ENCODE measurements at regions not wholly inside any gene's neighbourhood (a gene's known extent, or its start where the extent isn't known, plus 50 kb on each side); places are given as distances from the start of the nearest gene placed in this dataset.

GRCh38 chr4:96009427-96010119, 169.7 kb downstream of the PDHA2 start:
- Histone ChIP-seq H3K36me3 (replicated peaks in 1 of 2; ENCODE audit: control extremely low read depth in 1 of 2, control insufficient read depth in 1 of 2, extremely low read depth in 1 of 2, insufficient read depth in 2 of 2, low read length in 1 of 2) (no peaks in the 10 kb centered on the region), H3K4me3 (ENCODE audit: control extremely low read depth in 1 of 5, extremely low read depth in 1 of 5, insufficient read depth in 1 of 5, low read depth in 2 of 5, low read length in 4 of 5) (no peak overlapping the region), H3K79me2 (ENCODE audit: control insufficient read depth, insufficient read depth, low read length) (no peaks in the 10 kb centered on the region), H4K20me1 (ENCODE audit: control insufficient read depth, insufficient read depth, low read length, poor library complexity, severe bottlenecking) (no peaks in the 10 kb centered on the region), H3K9me3 (ENCODE audit: control extremely low read depth in 1 of 3, control insufficient read depth in 2 of 3, insufficient read depth in 1 of 3, low read length in 2 of 3) (peaks cover 0 to 3% (median 0%) of the 10 kb centered on the region in 3 donors), H3K27ac (ENCODE audit: low read length in 2 of 2) (no peak overlapping the region), H3K9ac (ENCODE audit: low read length) (no peak overlapping the region), H3K4me1 (ENCODE audit: control insufficient read depth in 2 of 2, insufficient read depth in 2 of 2, low read length in 2 of 2) (no peaks in the 10 kb centered on the region), H3K27me3 (replicated peaks in 1 of 4; ENCODE audit: control extremely low read depth in 1 of 4, control insufficient read depth in 3 of 4, insufficient read depth in 4 of 4, low read length in 3 of 4) (no peaks in the 10 kb centered on the region), H3K4me2 (replicated peaks; ENCODE audit: low read depth, low read length, poor library complexity, severe bottlenecking) (no peak overlapping the region), H2AFZ (ENCODE audit: insufficient read depth, low read depth, low read length, poor library complexity, severe bottlenecking) (no peak overlapping the region)
- no peak for TF ChIP-seq CTCF (IDR thresholded peaks at IDR 0.05)
- TF ChIP-seq EZH2 (IDR thresholded peaks at IDR 0.05; ENCODE audit: borderline replicate concordance, insufficient read depth, low read depth, low read length, poor library complexity, severe bottlenecking), result no peak
- Mint-ChIP-seq H3K4me1 (no peaks in the 10 kb centered on the region), H3K4me3 (no peak overlapping the region), H3K9me3 (ENCODE audit: insufficient read depth) (peaks cover 2% of the 10 kb centered on the region), H3K27me3 (no peaks in the 10 kb centered on the region), H3K27ac (no peak overlapping the region)
- ATAC-seq (ENCODE audit: low read depth) (no peak), DNase-seq (no peak)
- CTCF ChIA-PET, result no interaction called here
- intact Hi-C loops (cut with micrococcal nuclease), result no loop called here
- POLR2A ChIA-PET, result no interaction called here
- WGBS (ENCODE audit: insufficient coverage), result 57% methylated on average over 1 of the region's 1 CpG

DNA sequence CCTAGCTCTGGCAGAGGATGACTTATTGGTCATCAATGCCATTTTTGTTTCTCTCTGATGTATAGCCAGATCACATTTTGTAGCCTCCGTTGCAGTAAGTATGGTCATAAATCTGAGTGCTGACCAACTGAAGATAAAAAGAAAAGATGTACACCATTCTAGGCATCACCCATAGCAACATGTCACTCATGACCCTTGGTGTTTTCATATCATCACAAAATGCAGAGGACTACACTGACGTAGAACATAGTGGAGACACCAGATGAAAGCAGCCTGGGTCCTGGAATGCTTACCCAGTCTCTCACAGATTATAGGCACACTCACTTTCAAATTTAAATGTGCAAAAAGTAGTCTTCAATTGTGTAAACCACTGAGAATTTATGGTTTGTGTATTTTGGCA, 172.8 kb downstream of the PDHA2 start:
- Mint-ChIP-seq H3K4me1 (no peaks in the 10 kb centered on the region), H3K27me3 (no peaks in the 10 kb centered on the region), H3K4me3 (no peak overlapping the region), H3K27ac (no peak overlapping the region), H3K9me3 (ENCODE audit: insufficient read depth) (peaks cover 2% of the 10 kb centered on the region)
- no peak overlapping the region for H3K4me3 ChIP-seq (ENCODE audit: control extremely low read depth in 1 of 5, extremely low read depth in 1 of 5, insufficient read depth in 1 of 5, low read depth in 2 of 5, low read length in 4 of 5)
- H4K20me1 ChIP-seq (ENCODE audit: control insufficient read depth, insufficient read depth, low read length, poor library complexity, severe bottlenecking), result no peaks in the 10 kb centered on the region
- no peak overlapping the region for H3K9ac ChIP-seq (ENCODE audit: low read length)
- DNase-seq (no peak), ATAC-seq (ENCODE audit: low read depth) (no peak)
- intact Hi-C loops (cut with micrococcal nuclease), result no loop called here
- H3K4me1 ChIP-seq (ENCODE audit: control insufficient read depth in 2 of 2, insufficient read depth in 2 of 2, low read length in 2 of 2), result no peaks in the 10 kb centered on the region
- H3K27ac ChIP-seq (ENCODE audit: low read length in 2 of 2), result no peak overlapping the region
- WGBS (ENCODE audit: insufficient coverage), result no CpG with 5 or more reads among the region's 2 CpGs
- CTCF ChIA-PET, result no interaction called here
- H3K36me3 ChIP-seq (replicated peaks in 1 of 2; ENCODE audit: control extremely low read depth in 1 of 2, control insufficient read depth in 1 of 2, extremely low read depth in 1 of 2, insufficient read depth in 2 of 2, low read length in 1 of 2), result no peaks in the 10 kb centered on the region
- no peak overlapping the region for H3K4me2 ChIP-seq (replicated peaks; ENCODE audit: low read depth, low read length, poor library complexity, severe bottlenecking)
- no peak overlapping the region for H2AFZ ChIP-seq (ENCODE audit: insufficient read depth, low read depth, low read length, poor library complexity, severe bottlenecking)
- H3K79me2 ChIP-seq (ENCODE audit: control insufficient read depth, insufficient read depth, low read length), result no peaks in the 10 kb centered on the region
- peaks cover 0 to 3% (median 0%) of the 10 kb centered on the region in 3 donors for H3K9me3 ChIP-seq (ENCODE audit: control extremely low read depth in 1 of 3, control insufficient read depth in 2 of 3, insufficient read depth in 1 of 3, low read length in 2 of 3)
- POLR2A ChIA-PET, result no interaction called here
- no peaks in the 10 kb centered on the region for H3K27me3 ChIP-seq (replicated peaks in 1 of 4; ENCODE audit: control extremely low read depth in 1 of 4, control insufficient read depth in 3 of 4, insufficient read depth in 4 of 4, low read length in 3 of 4)
- TF ChIP-seq EZH2 (IDR thresholded peaks at IDR 0.05; ENCODE audit: borderline replicate concordance, insufficient read depth, low read depth, low read length, poor library complexity, severe bottlenecking) (no peak), CTCF (IDR thresholded peaks at IDR 0.05) (no peak)
